Smooth muscle cell (in vitro differentiated cells): ENCODE measurements at regions not wholly inside any gene's neighbourhood (a gene's known extent, or its start where the extent isn't known, plus 50 kb on each side); places are given as distances from the start of the nearest gene placed in this dataset.

Experiments used
- DNase-seq: peaks from one replicate; lab custom pipeline; 2025; ENCODE audit not compliant: unreplicated experiment; lab: John Stamatoyannopoulos, UW
- H2AFZ ChIP-seq: fragments of 200-600 bp; sonication (generic); 2 replicates; pipeline ENCODE4 v1.6.0; 2016; ENCODE audit warnings: antibody characterized with exemption, low read depth, mild to moderate bottlenecking
- H3F3A ChIP-seq: fragments of 200-600 bp; sonication (generic); 2 replicates; pipeline ENCODE4 v1.6.0; 2017; ENCODE audit warnings: antibody characterized with exemption, low read depth
- H3K27ac ChIP-seq: fragments of 200-600 bp; sonication (generic); 2 replicates; pipeline ENCODE4 v1.5.1; 2016; ENCODE audit warnings: low read depth, mild to moderate bottlenecking
- H3K27me3 ChIP-seq: fragments of 200-600 bp; sonication (generic); 2 replicates; pipeline ENCODE4 v1.6.1; 2016; ENCODE audit warnings: low read depth, mild to moderate bottlenecking
- H3K36me3 ChIP-seq: fragments of 200-600 bp; sonication (generic); 2 replicates; pipeline ENCODE4 v1.5.1; 2016; ENCODE audit warnings: low read depth
- H3K4me1 ChIP-seq: fragments of 200-600 bp; sonication (generic); 2 replicates; pipeline ENCODE4 v1.5.1; 2016; ENCODE audit warnings: low read depth
- H3K4me2 ChIP-seq: fragments of 200-600 bp; sonication (generic); 2 replicates; pipeline ENCODE4 v1.6.0; 2016; ENCODE audit warnings: mild to moderate bottlenecking
- H3K4me3 ChIP-seq: fragments of 200-600 bp; sonication (generic); 2 replicates; pipeline ENCODE4 v1.5.1; 2016; ENCODE audit warnings: mild to moderate bottlenecking
- H3K79me2 ChIP-seq: fragments of 200-600 bp; sonication (generic); 2 replicates; pipeline ENCODE4 v1.6.0; 2016; ENCODE audit warnings: low read depth, mild to moderate bottlenecking
- H3K9ac ChIP-seq: fragments of 200-600 bp; sonication (generic); 2 replicates; pipeline ENCODE4 v1.6.0; 2016; ENCODE audit warnings: low read depth
- H3K9me3 ChIP-seq: fragments of 200-600 bp; sonication (generic); replicated peaks from 2 replicates; pipeline ENCODE4 v1.5.1; 2016; ENCODE audit warnings: low read depth
- H4K20me1 ChIP-seq: fragments of 200-600 bp; sonication (generic); 2 replicates; pipeline ENCODE4 v1.6.0; 2016; ENCODE audit warnings: low read depth
- WGBS: methylation state at CpG from one replicate; pipeline ENCODE4 v1.1.7; 2016; ENCODE audit warnings: low lambda C conversion rate; 5-methylcytosine and 5-hydroxymethylcytosine counted together
- TF ChIP-seq, protein P1 (sequence below): fragments of 200-600 bp; sonication (generic); IDR thresholded peaks from 2 replicates; pipeline ENCODE4 v1.5.1; 2017; ENCODE audit warnings: borderline replicate concordance, mild to moderate bottlenecking, antibody characterized with exemption; ENCODE audit not compliant: insufficient read depth, poor library complexity, severe bottlenecking

- no peak for DNase-seq
- Histone ChIP-seq H3F3A (no peaks in the 10 kb centered on the region), H3K79me2 (no peaks in the 10 kb centered on the region), H3K27me3 (no peaks in the 10 kb centered on the region), H4K20me1 (no peaks in the 10 kb centered on the region), H3K9ac (no peak overlapping the region), H3K4me3 (no peak overlapping the region), H2AFZ (no peak overlapping the region), H3K4me1 (no peaks in the 10 kb centered on the region), H3K36me3 (no peaks in the 10 kb centered on the region), H3K4me2 (no peak overlapping the region), H3K9me3 (no peaks in the 10 kb centered on the region), H3K27ac (no peak overlapping the region)
- 93% methylated on average over 4 of the region's 4 CpGs for WGBS
- TF ChIP-seq, protein P1, sequence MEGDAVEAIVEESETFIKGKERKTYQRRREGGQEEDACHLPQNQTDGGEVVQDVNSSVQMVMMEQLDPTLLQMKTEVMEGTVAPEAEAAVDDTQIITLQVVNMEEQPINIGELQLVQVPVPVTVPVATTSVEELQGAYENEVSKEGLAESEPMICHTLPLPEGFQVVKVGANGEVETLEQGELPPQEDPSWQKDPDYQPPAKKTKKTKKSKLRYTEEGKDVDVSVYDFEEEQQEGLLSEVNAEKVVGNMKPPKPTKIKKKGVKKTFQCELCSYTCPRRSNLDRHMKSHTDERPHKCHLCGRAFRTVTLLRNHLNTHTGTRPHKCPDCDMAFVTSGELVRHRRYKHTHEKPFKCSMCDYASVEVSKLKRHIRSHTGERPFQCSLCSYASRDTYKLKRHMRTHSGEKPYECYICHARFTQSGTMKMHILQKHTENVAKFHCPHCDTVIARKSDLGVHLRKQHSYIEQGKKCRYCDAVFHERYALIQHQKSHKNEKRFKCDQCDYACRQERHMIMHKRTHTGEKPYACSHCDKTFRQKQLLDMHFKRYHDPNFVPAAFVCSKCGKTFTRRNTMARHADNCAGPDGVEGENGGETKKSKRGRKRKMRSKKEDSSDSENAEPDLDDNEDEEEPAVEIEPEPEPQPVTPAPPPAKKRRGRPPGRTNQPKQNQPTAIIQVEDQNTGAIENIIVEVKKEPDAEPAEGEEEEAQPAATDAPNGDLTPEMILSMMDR: no peak
Measured at GRCh38 chr2:8044046-8044594, 637.7 kb upstream of the ID2 start.

- Histone ChIP-seq H2AFZ (no peak overlapping the region), H3K79me2 (no peaks in the 10 kb centered on the region), H3K4me2 (no peak overlapping the region), H3K4me3 (no peak overlapping the region), H3K9me3 (no peaks in the 10 kb centered on the region), H3K9ac (no peak overlapping the region), H4K20me1 (no peaks in the 10 kb centered on the region), H3K4me1 (no peaks in the 10 kb centered on the region), H3K27ac (no peak overlapping the region), H3K36me3 (no peaks in the 10 kb centered on the region), H3K27me3 (no peaks in the 10 kb centered on the region), H3F3A (no peaks in the 10 kb centered on the region)
- WGBS: 94% methylated on average over 6 of the region's 6 CpGs
- no peak for DNase-seq
- TF ChIP-seq, protein P1: no peak
Measured at GRCh38 chr2:8045081-8045614, 636.7 kb upstream of the ID2 start.

DNA sequence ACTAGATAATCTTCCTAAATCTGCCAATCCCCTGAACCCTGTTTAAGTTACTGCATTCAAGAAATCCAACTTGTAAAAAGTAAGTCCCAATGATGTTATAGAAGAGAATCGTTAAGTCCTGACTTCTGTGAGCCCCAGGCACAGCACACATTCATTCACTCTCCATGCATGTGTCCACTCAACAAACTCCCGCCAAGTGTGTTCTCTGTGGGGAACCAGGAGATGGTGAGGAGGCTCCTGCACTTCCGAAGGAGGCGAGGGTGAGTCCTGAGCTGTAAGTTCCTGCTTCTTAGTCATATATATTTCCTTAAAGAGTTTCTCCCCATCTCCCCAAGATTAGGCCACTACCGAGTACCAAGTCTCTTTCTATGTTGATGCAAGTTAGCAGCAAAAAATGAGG is 635.0 kb upstream of the ID2 start:
- no peaks in the 10 kb centered on the region for H3K36me3 ChIP-seq
- TF ChIP-seq, protein P1: no peak
- no peak overlapping the region for H3K4me3 ChIP-seq
- H3K9me3 ChIP-seq: no peaks in the 10 kb centered on the region
- H2AFZ ChIP-seq: no peak overlapping the region
- no peaks in the 10 kb centered on the region for H3K4me1 ChIP-seq
- no peaks in the 10 kb centered on the region for H3F3A ChIP-seq
- H4K20me1 ChIP-seq: no peaks in the 10 kb centered on the region
- WGBS: 92% methylated on average over 5 of the region's 5 CpGs
- no peak overlapping the region for H3K9ac ChIP-seq
- H3K4me2 ChIP-seq: no peak overlapping the region
- DNase-seq: no peak
- H3K27ac ChIP-seq: no peak overlapping the region
- H3K79me2 ChIP-seq: no peaks in the 10 kb centered on the region
- no peaks in the 10 kb centered on the region for H3K27me3 ChIP-seq

GRCh38 chr2:8049176-8049575 is 632.7 kb upstream of the ID2 start:
- TF ChIP-seq, protein P1: no peak
- no peaks in the 10 kb centered on the region for H3K27me3 ChIP-seq
- no peaks in the 10 kb centered on the region for H3K4me1 ChIP-seq
- no peaks in the 10 kb centered on the region for H3K9me3 ChIP-seq
- no peaks in the 10 kb centered on the region for H4K20me1 ChIP-seq
- H3K4me2 ChIP-seq: no peak overlapping the region
- H2AFZ ChIP-seq: no peak overlapping the region
- no peaks in the 10 kb centered on the region for H3F3A ChIP-seq
- H3K79me2 ChIP-seq: no peaks in the 10 kb centered on the region
- DNase-seq: no peak
- no peak overlapping the region for H3K4me3 ChIP-seq
- H3K9ac ChIP-seq: no peak overlapping the region
- no peak overlapping the region for H3K27ac ChIP-seq
- H3K36me3 ChIP-seq: no peaks in the 10 kb centered on the region
- 33% methylated on average over 4 of the region's 4 CpGs for WGBS
